NCI-H345 treated with DMSO at 0.1 percent for 48 hours (cell line): ENCODE measurements at regions not wholly inside any gene's neighbourhood (a gene's known extent, or its start where the extent isn't known, plus 50 kb on each side); places are given as distances from the start of the nearest gene placed in this dataset.

ENCODE experiments used
- DNase-seq: peaks from one replicate; lab custom pipeline; 2025; ENCODE audit not compliant: unreplicated experiment; lab: John Stamatoyannopoulos, UW

- DNase-seq: no peak
Observed at GRCh38 chr1:203926025-203926540, 64.7 kb downstream of the SNRPE start.

DNA sequence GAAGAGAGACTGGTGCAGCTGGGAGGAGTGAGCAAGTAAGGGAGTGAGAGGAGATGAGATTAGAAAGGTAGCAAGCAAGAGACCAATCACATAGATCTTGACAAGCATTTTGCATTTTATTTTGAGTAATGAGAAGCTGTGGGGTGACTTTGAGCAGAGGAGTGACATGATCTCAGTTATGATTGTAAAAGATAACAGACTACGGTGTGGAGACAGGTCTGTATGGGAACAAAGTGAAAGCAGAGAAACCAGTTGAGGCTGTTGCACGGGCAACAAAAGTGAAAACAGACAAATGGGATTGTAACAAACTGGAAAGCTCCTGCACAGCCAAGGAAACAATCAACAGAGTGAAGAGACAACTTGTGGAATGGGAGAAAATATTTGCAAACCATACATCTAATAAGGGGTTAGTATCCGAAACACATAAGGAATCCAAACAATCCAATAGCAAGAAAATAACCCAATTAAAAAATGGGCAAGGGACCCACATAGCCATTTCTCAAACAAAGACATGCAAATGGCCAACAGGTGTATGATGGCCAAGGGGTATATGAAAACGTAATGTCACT, 68.4 kb downstream of the SNRPE start:
- no peak for DNase-seq

DNA sequence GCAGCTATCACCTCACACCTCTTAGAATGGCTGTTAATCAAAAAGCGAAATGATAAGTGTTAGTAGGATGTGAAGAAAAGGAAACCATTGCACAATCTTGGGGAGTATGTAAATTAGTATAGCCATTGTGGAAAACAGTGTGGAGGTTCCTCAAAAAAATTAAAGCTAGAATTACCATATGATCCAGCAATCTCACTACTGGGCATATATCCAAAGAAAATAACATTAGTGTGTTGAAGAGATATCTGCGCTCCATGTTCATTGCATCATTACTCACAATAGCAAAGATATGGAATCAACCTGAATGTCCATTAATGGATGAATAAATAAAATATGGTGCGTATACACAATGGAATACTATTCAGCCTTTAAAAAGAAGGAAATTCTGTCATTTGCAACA, 68.9 kb downstream of the SNRPE start:
- DNase-seq: no peak

GRCh38 chr1:203931953-203932352, 70.6 kb downstream of the SNRPE start:
- no peak for DNase-seq

DNA sequence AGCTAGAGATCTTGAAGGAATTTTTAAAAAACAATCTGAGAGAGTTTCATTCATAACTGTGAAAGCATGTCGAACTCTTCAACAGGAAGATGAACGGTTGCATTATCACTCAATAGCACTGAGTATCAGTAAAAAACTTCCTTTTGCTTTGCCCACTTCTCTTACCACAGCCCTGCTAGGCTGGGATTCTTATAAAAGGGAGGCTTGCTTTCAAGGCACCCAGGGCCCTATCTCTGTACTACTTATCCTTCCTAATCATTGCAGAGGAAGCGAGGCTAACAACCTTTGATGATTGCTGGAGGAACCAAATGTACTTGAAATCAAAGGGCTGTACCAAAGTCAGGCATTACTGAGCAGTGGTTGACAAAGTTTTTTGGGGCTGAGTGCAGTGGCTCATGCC, 71.2 kb downstream of the SNRPE start:
- no peak for DNase-seq

GRCh38 chr1:203934027-203934426, 72.6 kb downstream of the SNRPE start:
- no peak for DNase-seq

- DNase-seq: no peak
Observed at GRCh38 chr1:203934651-203935050, 73.3 kb downstream of the SNRPE start.

- DNase-seq: no peak
Observed at GRCh38 chr1:203935321-203935720, 73.9 kb downstream of the SNRPE start.

DNA sequence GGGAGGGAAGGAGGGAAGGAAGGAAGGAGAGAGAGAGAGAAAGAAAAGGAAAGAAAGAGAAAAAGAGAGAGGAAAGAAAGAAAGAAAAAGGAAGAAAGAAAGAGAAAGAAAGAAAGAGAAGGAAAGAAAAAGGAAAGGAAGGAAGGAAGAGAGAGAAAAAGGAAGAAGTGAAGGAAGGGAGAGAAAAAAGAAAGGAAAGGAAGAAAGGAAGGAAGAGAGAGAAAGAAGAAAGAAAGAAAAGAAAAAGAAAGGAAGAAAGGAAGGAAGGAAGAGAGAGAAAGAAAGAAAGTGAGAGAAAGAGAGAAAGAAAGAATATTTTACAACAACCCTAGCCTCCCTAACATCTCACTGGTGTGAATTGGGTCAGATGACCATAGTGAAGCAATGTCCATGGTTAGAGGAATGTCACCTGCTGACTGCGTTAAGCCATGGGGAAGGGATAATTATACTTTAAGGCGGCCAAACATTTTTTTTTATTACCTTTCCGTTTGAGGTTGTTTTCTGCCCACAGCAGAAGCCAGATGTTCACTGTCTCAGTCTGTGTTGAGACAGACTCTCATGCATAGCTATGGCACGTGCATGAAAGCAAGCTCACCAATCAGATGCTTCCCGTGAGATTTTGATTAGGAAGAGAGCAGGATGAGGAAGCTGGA, 76.4 kb downstream of the SNRPE start:
- no peak for DNase-seq

DNA sequence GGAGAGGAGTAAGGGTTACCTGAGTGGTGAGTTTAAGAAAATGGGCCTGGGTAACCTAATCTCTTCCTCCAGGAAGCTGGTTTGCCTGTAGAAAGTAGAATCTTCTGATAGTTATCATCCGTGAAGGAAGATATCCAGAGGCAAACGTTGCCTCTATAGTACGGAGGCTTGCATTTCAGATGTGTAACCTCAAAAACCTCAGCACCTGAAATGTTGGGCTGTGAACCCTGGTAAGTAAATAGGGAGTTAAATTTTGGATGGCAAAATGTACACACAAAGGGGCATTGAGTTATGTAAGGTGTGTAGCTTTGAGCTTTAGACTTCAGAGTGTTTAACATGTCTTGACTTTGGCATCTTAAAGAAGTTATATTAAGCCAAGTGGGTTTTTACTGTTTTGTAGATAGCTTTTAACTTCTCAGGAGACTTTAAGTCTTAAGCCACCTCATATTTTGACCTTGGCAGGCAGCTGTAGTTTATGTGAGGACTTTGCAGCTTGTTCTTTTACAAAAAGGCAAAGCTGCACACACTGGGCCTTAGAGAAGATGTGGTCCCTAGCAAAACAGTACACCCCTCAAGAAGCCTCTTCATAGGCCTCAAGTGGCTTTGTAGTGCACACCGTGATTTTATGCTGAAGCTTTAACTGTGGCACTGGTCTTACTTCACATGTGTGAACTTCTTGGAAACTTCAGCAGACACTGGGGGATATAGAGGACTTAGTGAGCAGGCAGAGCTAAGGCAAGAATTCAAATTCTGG, 83.4 kb downstream of the SNRPE start:
- DNase-seq: no peak

GRCh38 chr1:203954293-203954692, 92.9 kb downstream of the SNRPE start:
- no peak for DNase-seq

DNA sequence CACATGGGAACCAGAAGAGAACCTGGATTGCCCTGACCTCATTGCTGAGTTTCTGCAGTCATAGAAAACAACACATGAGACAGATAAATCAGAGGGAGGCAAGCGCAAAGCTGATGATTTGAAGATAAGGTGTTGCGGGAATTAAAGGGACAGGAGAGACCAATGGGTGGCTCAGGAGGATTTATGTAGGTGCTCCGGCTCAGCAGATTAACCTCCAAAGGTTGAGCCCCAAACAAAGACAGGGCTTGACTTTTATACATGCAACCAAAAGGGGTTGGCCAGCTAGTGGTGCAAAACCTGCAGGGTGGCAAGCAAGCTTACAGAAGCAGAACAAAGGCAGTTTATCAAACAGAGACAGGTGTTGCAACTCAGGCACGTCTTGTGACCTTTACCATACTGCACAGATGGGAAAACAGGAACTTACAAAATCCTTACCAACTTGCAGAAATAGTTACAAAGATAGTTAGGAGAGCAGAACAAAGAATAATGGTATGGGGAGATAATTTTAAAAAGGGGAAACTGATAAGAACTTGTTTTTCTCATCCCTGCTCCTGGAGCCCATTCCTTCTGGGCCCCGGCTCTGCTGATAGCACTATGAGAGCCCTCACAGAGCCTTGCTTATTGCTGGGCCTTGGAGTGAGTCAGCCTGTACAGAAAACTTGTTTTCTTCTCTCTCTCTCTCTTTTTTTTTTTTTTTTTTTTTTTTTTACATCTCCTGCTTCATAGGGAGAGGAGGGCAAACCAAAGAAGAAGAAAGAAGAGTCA, 93.6 kb downstream of the SNRPE start:
- DNase-seq: no peak

- DNase-seq: no peak
Observed at GRCh38 chr1:203968761-203969160, 104.2 kb upstream of the SOX13 start.

DNA sequence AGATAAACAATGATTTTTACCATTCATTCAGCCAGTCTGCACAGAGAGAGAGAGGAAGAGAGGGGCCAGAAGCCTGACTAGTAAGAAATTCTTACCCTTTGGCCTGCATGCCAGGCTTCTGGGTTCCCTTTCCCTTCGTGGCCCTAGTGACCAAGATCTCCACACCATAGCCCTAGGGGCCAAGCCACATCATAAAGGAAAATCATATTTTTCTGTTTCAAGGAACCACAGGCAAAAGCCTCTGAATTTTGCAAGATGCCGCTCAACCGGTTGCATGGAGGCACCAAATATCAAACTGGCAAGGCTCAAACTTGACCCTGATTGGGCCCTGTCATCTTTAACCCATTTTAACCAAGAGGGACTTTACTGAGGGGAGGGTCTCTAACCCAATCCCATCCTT, 103.1 kb upstream of the SOX13 start:
- DNase-seq: no peak

GRCh38 chr1:203985044-203985443, 87.9 kb upstream of the SOX13 start:
- DNase-seq: no peak

- DNase-seq: peak; percentile 23
Observed at GRCh38 chr1:203985676-203986075, 87.2 kb upstream of the SOX13 start.

DNA sequence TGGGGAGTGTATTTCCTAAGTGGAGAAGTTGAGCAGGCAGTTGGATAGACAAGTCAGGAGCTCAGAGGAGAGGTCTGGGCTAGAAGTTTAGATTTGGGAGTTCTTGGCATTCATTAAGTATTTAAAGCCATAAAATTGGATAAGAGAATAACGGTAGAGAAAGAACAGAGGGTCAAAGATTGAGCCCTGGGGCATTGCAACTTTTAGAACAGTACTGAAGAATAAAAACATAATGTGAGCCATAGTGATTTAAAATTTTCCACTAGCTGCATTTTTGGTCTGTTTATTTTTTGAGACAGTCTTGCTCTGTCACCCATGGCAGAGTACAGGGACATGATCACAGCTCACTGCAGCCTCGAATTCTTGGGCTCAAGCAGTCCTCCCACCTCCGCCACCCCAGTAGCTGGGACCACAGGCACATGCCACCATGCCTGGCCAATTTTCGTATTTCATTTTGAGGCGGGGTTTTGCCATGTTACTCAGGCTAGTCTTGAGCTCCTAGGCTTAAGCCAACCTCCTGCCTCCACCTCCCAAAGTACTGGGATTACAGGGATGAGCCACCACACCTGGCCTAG, 85.9 kb upstream of the SOX13 start:
- DNase-seq: no peak

DNA sequence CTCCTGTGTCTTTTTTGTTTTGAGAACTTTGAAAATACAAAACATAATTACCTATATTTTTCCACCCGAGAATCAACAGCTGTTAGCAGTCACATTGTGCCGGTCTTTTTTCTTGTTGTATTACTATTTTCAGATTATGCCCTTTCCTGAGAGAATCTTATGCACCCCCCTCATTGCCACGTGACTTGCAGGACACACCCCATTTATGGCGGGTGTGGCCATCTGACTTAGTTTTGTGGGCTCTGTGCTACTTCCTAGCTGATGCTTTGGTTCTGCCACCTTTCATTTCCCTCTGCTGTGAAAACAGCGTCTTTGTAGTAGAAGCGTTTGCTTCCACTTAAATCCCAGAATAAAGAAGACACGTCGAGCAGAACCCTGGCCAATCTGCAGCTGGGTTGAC, 82.8 kb upstream of the SOX13 start:
- no peak for DNase-seq

DNA sequence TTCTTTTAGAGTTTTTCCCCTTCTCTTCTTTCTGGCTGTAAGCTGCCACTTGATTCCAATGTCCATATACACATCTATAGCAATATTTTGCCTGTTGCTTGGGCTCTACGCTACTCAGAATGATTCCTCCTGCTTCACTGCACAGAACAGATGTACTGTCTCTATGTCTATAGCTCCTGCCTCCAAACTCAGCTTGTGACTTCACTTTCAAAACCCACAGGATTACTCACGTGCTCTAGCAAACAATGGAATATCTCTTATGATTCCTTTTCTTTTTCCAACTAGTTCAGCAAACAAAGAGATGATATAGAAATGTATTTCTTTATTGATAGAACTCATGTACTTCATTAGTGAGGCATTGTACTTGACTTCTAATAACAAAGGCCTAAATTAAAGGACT, 80.5 kb upstream of the SOX13 start:
- no peak for DNase-seq

DNA sequence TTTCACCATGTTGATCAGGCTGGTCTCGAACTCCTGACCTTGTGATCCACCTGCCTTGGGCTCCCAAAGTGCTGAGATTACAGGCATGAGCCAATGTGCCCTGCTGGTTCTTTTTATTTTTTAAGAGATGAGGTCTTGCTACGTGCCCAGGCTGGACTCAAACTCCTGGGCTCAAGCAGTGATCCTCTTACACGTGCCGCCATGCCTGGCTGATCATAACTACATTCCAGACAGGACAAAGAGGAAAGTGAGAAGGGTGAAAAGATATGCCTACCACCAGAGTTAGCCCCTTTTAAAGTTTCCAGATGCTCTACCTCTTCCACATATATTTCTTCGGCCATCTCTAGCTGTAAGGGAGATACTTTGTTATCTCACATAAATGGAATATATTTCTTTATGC, 79.7 kb upstream of the SOX13 start:
- DNase-seq: no peak

DNA sequence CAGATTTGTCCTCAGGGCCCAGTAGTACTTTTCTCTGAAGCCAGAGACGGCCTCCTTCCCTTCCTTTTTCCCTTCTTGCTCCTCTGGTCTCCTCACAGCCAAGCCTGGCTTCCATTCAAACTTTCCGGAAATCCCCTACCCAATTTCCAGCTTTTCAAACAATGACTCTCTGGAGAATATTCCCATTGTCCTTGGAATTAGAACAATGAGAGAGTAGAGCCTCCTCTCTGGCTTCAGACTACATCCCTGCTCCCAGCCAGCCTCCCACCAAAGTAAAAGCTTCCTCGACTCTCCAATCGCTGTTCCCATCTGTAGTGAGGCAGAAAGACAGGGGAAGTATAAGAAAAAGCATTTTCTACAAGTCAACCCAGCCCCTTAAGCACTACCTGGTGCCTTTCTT, 77.7 kb upstream of the SOX13 start:
- no peak for DNase-seq
